HEK293 (cell line): ENCODE measurements at regions not wholly inside any gene's neighbourhood (a gene's known extent, or its start where the extent isn't known, plus 50 kb on each side); places are given as distances from the start of the nearest gene placed in this dataset.

Experiments
- CTCF ChIA-PET: fragments of 350-600 bp; formaldehyde crosslinking; extraction: SDS; loops from one replicate; lab custom pipeline; 2021; ENCODE audit warnings: antibody characterized with exemption; lab: Yijun Ruan, JAX
- POLR2A ChIA-PET: fragments of 300-600 bp; formaldehyde crosslinking; extraction: SDS; loops from one replicate; lab custom pipeline; 2020; ENCODE audit warnings: antibody characterized with exemption, inconsistent platforms; lab: Yijun Ruan, JAX
- H3K27ac ChIP-seq: fragments of 200-500 bp; sonication (Bioruptor generic); 2 replicates; pipeline ENCODE4 v1.5.1; 2014; ENCODE audit warnings: low read depth, low read length, control low read depth, inconsistent platforms; ENCODE audit errors: extremely low read depth
- H3K36me3 ChIP-seq, 2 experiments: fragments of 200-500 bp in 1 of 2; sonication (Bioruptor generic) in 1 of 2; 1 replicate in 1 of 2; 2 replicates in 1 of 2; pipeline ENCODE4 v1.5.1; 2014 to 2017; ENCODE audit warnings: inconsistent platforms in 2 of 2, low read length in 2 of 2; ENCODE audit not compliant: control insufficient read depth in 2 of 2, insufficient read depth in 1 of 2
- H3K4me1 ChIP-seq: fragments of 200-500 bp; sonication (Bioruptor generic); 2 replicates; pipeline ENCODE4 v1.5.1; 2014; ENCODE audit warnings: mild to moderate bottlenecking, low read length, inconsistent platforms; ENCODE audit not compliant: control insufficient read depth, insufficient read depth
- H3K4me3 ChIP-seq: 2 replicates; pipeline ENCODE4 v1.5.1; 2011; ENCODE audit warnings: low read depth, mild to moderate bottlenecking, control low read depth, low read length, moderate library complexity
- H3K9me3 ChIP-seq: fragments of 200-500 bp; sonication (Bioruptor generic); 2 replicates; pipeline ENCODE4 v1.5.1; 2014; ENCODE audit warnings: low read depth, low read length, inconsistent platforms; ENCODE audit not compliant: control insufficient read depth, insufficient read depth
- HOXD13 ChIP-seq: sonication (generic); formaldehyde crosslinking; IDR thresholded peaks from 2 replicates; pipeline ENCODE4 v1.8.0; 2022; ENCODE audit warnings: missing genetic modification reagents, borderline replicate concordance
- KLF9 ChIP-seq: fragments of 450-650 bp; formaldehyde crosslinking; IDR thresholded peaks from 2 replicates; pipeline ENCODE4 v1.5.1; 2016; ENCODE audit warnings: missing biosample characterization, missing genetic modification characterization, low read depth
- OSR2 ChIP-seq: fragments of 450-650 bp; formaldehyde crosslinking; IDR thresholded peaks from 2 replicates; pipeline ENCODE4 v1.5.1; 2016; ENCODE audit warnings: missing biosample characterization, missing genetic modification characterization
- SP2 ChIP-seq: fragments of 450-650 bp; formaldehyde crosslinking; IDR thresholded peaks from 2 replicates; pipeline ENCODE4 v1.5.1; 2016; ENCODE audit warnings: missing biosample characterization, missing genetic modification characterization
- ZNF146 ChIP-seq: fragments of 450-650 bp; formaldehyde crosslinking; IDR thresholded peaks from 2 replicates; pipeline ENCODE4 v1.5.1; 2016; ENCODE audit warnings: missing biosample characterization, missing genetic modification characterization
- ZNF221 ChIP-seq: fragments of 450-650 bp; formaldehyde crosslinking; IDR thresholded peaks from 2 replicates; pipeline ENCODE4 v1.5.1; 2017; ENCODE audit warnings: missing biosample characterization, missing genetic modification characterization, borderline replicate concordance
- ZNF223 ChIP-seq: fragments of 450-650 bp; formaldehyde crosslinking; IDR thresholded peaks from 2 replicates; pipeline ENCODE4 v1.5.1; 2016; ENCODE audit warnings: missing biosample characterization, missing genetic modification characterization
- ZNF24 ChIP-seq: fragments of 450-650 bp; formaldehyde crosslinking; IDR thresholded peaks from 2 replicates; pipeline ENCODE4 v1.5.1; 2016; ENCODE audit warnings: missing biosample characterization, missing genetic modification characterization
- ZNF354C ChIP-seq: fragments of 450-650 bp; formaldehyde crosslinking; IDR thresholded peaks from 2 replicates; pipeline ENCODE4 v1.5.1; 2016; ENCODE audit warnings: missing biosample characterization, missing genetic modification characterization, low read depth, borderline replicate concordance
- ZNF37A ChIP-seq: fragments of 450-650 bp; IDR thresholded peaks from 2 replicates; pipeline ENCODE4 v1.5.1; 2018; ENCODE audit warnings: missing biosample characterization, missing genetic modification characterization
- ZNF48 ChIP-seq: fragments of 450-650 bp; formaldehyde crosslinking; IDR thresholded peaks from 2 replicates; pipeline ENCODE4 v1.5.1; 2016; ENCODE audit warnings: missing biosample characterization, missing genetic modification characterization
- ZNF529 ChIP-seq: fragments of 450-650 bp; formaldehyde crosslinking; IDR thresholded peaks from 2 replicates; pipeline ENCODE4 v1.5.1; 2017; ENCODE audit warnings: missing genetic modification characterization, missing biosample characterization; ENCODE audit not compliant: insufficient replicate concordance
- ZNF600 ChIP-seq: fragments of 450-650 bp; formaldehyde crosslinking; IDR thresholded peaks from 2 replicates; pipeline ENCODE4 v1.5.1; 2016; ENCODE audit warnings: missing biosample characterization, missing genetic modification characterization
- ZNF707 ChIP-seq: fragments of 450-650 bp; formaldehyde crosslinking; IDR thresholded peaks from 2 replicates; pipeline ENCODE4 v1.5.1; 2016; ENCODE audit warnings: missing biosample characterization, missing genetic modification characterization
- ZNF777 ChIP-seq: fragments of 450-650 bp; formaldehyde crosslinking; IDR thresholded peaks from 2 replicates; pipeline ENCODE4 v1.5.1; 2017; ENCODE audit warnings: missing biosample characterization, missing genetic modification characterization, borderline replicate concordance
- ZXDB ChIP-seq: fragments of 450-650 bp; formaldehyde crosslinking; IDR thresholded peaks from 2 replicates; pipeline ENCODE4 v1.5.1; 2016; ENCODE audit warnings: missing biosample characterization, missing genetic modification characterization
- TF ChIP-seq, protein P1 (sequence below): fragments of 450-650 bp; formaldehyde crosslinking; IDR thresholded peaks from 2 replicates; pipeline ENCODE4 v1.5.1; 2016; ENCODE audit warnings: missing biosample characterization, missing genetic modification characterization, low read depth
- TF ChIP-seq, protein P2 (sequence below): fragments of 450-650 bp; formaldehyde crosslinking; IDR thresholded peaks from 2 replicates; pipeline ENCODE4 v1.5.1; 2016; ENCODE audit warnings: missing biosample characterization, missing genetic modification characterization
- TF ChIP-seq, protein P3 (sequence below): fragments of 450-650 bp; formaldehyde crosslinking; IDR thresholded peaks from 2 replicates; pipeline ENCODE4; 2016; ENCODE audit warnings: missing biosample characterization, missing genetic modification characterization

DNA sequence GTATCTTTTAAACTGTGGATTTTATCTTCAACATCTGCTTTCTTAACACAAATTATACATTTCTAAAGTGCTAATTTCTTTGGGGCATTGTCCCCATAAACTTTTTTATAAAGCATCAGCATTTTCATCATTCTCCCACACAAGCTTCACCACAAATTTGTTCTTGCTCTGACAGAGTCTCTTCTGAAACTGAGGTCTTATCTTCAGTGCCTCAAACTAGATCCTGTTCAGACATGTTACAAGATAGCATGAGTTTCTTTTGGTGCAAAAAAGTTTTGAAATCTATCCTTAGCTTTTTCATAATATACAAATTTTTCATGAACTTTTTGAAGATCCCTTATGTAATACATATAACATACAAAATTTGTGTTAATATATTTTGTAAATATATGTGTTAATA lies 346.6 kb downstream of the IPMK start (continued):
- TF ChIP-seq OSR2 (tag by site-specific recombination) = no peak
- TF ChIP-seq ZNF354C (tag by site-specific recombination) = no peak
- TF ChIP-seq SP2 = no peak
- TF ChIP-seq, all 188 proteins: peak for 0

DNA sequence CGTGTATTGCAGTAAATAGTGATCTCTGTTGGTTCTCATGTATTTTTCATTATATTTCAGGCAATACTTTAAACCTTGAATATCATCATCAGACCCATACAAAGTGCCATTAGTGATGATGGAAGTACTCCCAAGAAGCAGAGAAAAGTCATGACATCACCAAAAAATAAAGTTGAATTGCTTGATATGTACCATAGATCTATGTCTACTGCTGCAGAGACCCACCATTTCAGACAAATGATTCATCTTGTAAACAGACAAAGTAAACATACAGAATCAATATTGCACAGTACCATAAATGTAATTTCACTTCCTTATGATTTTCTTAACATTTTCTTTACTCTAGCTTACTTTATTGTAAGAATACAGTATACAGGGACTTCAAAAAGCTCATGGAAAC lies 347.8 kb downstream of the IPMK start:
- no peak overlapping the region for H3K4me3 ChIP-seq
- POLR2A ChIA-PET = no interaction called here
- TF ChIP-seq, protein P1, sequence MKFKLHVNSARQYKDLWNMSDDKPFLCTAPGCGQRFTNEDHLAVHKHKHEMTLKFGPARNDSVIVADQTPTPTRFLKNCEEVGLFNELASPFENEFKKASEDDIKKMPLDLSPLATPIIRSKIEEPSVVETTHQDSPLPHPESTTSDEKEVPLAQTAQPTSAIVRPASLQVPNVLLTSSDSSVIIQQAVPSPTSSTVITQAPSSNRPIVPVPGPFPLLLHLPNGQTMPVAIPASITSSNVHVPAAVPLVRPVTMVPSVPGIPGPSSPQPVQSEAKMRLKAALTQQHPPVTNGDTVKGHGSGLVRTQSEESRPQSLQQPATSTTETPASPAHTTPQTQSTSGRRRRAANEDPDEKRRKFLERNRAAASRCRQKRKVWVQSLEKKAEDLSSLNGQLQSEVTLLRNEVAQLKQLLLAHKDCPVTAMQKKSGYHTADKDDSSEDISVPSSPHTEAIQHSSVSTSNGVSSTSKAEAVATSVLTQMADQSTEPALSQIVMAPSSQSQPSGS = peak; percentile 19; the same call in 1 of the 2 replicates
- TF ChIP-seq HOXD13 = no peak
- no peak overlapping the region for H3K27ac ChIP-seq
- H3K4me1 ChIP-seq = no peaks in the 10 kb centered on the region
- H3K36me3 ChIP-seq = no peaks in the 10 kb centered on the region
- no peaks in the 10 kb centered on the region for H3K9me3 ChIP-seq
- CTCF ChIA-PET = interaction anchor here (0.7 kb wide), 1 partner anchor 1703 kb away, joined by 3 read pairs; no protein-coding TSS in a partner anchor

DNA sequence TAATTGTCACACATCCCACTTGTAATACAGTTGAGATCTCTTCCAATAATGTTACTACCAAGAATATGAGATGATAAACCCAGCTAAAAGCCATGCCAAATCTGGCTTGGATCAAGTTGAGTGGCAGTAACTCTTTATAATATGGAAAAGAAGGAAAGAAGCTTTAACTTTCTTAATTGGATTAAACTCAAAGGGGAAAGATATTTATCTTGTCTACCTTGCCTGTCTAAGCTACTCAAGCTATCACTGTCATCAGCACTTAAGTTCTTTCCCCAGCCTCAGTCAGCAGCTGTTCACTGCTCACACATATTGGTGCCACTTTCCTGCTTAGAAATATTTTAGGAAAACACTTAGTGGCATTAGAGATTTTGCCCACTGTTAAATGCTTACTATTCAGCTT lies 350.7 kb downstream of the IPMK start:
- no peak overlapping the region for H3K4me3 ChIP-seq
- ChIA-PET POLR2A (no interaction called here), CTCF (no interaction called here)
- no peaks in the 10 kb centered on the region for H3K9me3 ChIP-seq
- no peak for TF ChIP-seq ZNF37A (tag by site-specific recombination)
- TF ChIP-seq ZNF48 (tag by site-specific recombination) = no peak
- no peaks in the 10 kb centered on the region for H3K36me3 ChIP-seq
- H3K4me1 ChIP-seq = no peaks in the 10 kb centered on the region
- no peak overlapping the region for H3K27ac ChIP-seq

DNA sequence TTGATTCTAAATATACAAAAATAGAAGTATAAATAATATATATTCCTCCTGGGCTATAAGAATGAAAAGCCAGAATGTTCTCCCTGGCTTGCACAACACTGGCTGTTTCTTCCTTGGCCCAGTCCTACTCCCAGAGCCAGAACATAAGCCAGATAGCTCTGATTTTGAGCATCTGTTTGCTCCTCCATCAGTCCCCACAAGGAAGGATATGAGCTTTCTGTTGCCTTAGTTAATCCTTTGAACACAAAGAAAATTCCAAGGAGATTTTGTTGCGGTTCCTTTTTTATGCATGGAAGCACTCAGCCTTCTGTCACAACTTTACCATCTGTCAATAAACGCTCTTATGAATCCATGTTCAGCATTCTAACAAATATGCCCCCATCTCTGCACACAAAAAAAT lies 361.8 kb downstream of the IPMK start:
- Histone ChIP-seq H3K27ac (no peak overlapping the region), H3K4me1 (no peaks in the 10 kb centered on the region), H3K9me3 (no peaks in the 10 kb centered on the region), H3K4me3 (no peak overlapping the region), H3K36me3 (no peaks in the 10 kb centered on the region)
- ChIA-PET POLR2A (no interaction called here), CTCF (interaction anchor here (0.7 kb wide), 1 partner anchor 49 kb away, joined by 4 read pairs; no protein-coding TSS in a partner anchor)
- no peak for TF ChIP-seq ZXDB (tag by site-specific recombination)
- TF ChIP-seq ZNF24 = no peak
- TF ChIP-seq ZNF707 (tag by site-specific recombination) = no peak

DNA sequence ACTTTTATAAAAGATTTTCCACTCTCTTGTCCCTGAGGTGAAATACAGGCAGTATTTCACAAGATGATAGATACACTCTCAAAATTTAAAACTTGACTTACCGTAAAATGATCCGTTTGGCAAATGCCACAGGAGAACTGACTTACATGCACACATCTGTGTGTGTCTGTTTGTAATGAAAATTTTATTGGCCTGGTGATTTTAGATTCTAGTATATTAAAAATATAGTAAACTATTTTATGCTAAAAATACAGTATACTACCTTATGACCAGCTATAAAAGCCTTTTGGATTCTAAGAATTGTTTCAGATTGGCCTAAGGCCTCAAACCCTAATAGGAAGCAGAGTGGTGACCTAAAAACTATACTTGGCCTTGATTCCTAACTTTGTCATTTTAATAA lies 362.7 kb downstream of the IPMK start:
- CTCF ChIA-PET = no interaction called here
- TF ChIP-seq, protein P2, sequence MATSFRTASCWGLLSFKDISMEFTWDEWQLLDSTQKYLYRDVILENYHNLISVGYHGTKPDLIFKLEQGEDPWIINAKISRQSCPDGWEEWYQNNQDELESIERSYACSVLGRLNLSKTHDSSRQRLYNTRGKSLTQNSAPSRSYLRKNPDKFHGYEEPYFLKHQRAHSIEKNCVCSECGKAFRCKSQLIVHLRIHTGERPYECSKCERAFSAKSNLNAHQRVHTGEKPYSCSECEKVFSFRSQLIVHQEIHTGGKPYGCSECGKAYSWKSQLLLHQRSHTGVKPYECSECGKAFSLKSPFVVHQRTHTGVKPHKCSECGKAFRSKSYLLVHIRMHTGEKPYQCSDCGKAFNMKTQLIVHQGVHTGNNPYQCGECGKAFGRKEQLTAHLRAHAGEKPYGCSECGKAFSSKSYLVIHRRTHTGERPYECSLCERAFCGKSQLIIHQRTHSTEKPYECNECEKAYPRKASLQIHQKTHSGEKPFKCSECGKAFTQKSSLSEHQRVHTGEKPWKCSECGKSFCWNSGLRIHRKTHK (tag by site-specific recombination) = no peak
- no peak for TF ChIP-seq ZNF146 (tag by site-specific recombination)
- TF ChIP-seq ZNF529 (tag by site-specific recombination) = no peak
- TF ChIP-seq, protein P3, sequence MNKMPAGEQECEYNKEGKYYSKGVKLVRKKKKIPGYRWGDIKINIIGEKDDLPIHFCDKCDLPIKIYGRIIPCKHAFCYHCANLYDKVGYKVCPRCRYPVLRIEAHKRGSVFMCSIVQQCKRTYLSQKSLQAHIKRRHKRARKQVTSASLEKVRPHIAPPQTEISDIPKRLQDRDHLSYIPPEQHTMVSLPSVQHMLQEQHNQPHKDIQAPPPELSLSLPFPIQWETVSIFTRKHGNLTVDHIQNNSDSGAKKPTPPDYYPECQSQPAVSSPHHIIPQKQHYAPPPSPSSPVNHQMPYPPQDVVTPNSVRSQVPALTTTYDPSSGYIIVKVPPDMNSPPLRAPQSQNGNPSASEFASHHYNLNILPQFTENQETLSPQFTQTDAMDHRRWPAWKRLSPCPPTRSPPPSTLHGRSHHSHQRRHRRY = no peak
- no peak for TF ChIP-seq ZNF600 (tag by site-specific recombination)
- no peak for TF ChIP-seq KLF9 (tag by site-specific recombination)
- TF ChIP-seq ZNF777 (tag by site-specific recombination) = no peak
- TF ChIP-seq ZNF223 (tag by site-specific recombination) = no peak
- no peak for TF ChIP-seq ZNF221 (tag by site-specific recombination)

More for the DNA sequence above, 362.7 kb downstream of the IPMK start:
- Histone ChIP-seq H3K36me3 (no peaks in the 10 kb centered on the region), H3K4me3 (no peak overlapping the region), H3K4me1 (no peaks in the 10 kb centered on the region), H3K27ac (no peak overlapping the region), H3K9me3 (no peaks in the 10 kb centered on the region)
- POLR2A ChIA-PET = no interaction called here
